ENCODE measurements at regions not wholly inside any gene's neighbourhood (a gene's known extent, or its start where the extent isn't known, plus 50 kb on each side); places are given as distances from the start of the nearest gene placed in this dataset.

- ATAC-seq, result no peak
- TF ChIP-seq ZFP30 (CRISPR knock-in tag; IDR thresholded peaks at IDR 0.05) (no peak), CSDC2 (CRISPR knock-in tag; IDR thresholded peaks at IDR 0.05) (no peak), CREB5 (CRISPR knock-in tag; IDR thresholded peaks at IDR 0.05; ENCODE audit: low read depth) (no peak)
Observed at GRCh38 chr9:91025856-91026255, 224.2 kb downstream of the SYK start.

- ATAC-seq, result no peak
- TF ChIP-seq PPARA (CRISPR knock-in tag; IDR thresholded peaks at IDR 0.05; ENCODE audit: borderline replicate concordance), result no peak
- TF ChIP-seq TCF4 (CRISPR knock-in tag; IDR thresholded peaks at IDR 0.05; ENCODE audit: borderline replicate concordance), result no peak
- TF ChIP-seq TSHZ2 (CRISPR knock-in tag; IDR thresholded peaks at IDR 0.05), result no peak
- TF ChIP-seq GLIS3 (CRISPR knock-in tag; IDR thresholded peaks at IDR 0.05), result no peak
- no peak for TF ChIP-seq OSR1 (CRISPR knock-in tag; IDR thresholded peaks at IDR 0.05)
- no peak for TF ChIP-seq RARB (CRISPR knock-in tag; IDR thresholded peaks at IDR 0.05)
- no peak for TF ChIP-seq PATZ1 (CRISPR knock-in tag; IDR thresholded peaks at IDR 0.05; ENCODE audit: borderline replicate concordance)
- no peak for TF ChIP-seq ZC3H10 (CRISPR knock-in tag; IDR thresholded peaks at IDR 0.05)
Observed at GRCh38 chr9:91026266-91026665, 224.6 kb downstream of the SYK start.

GRCh38 chr9:91027005-91027404 is 225.4 kb downstream of the SYK start:
- no peak for TF ChIP-seq OSR1 (CRISPR knock-in tag; IDR thresholded peaks at IDR 0.05)
- TF ChIP-seq ZNF70 (CRISPR knock-in tag; IDR thresholded peaks at IDR 0.05), result no peak
- TF ChIP-seq TSHZ2 (CRISPR knock-in tag; IDR thresholded peaks at IDR 0.05), result no peak
- no peak for TF ChIP-seq GLIS3 (CRISPR knock-in tag; IDR thresholded peaks at IDR 0.05)
- TF ChIP-seq ZC3H10 (CRISPR knock-in tag; IDR thresholded peaks at IDR 0.05), result no peak
- no peak for TF ChIP-seq BACH2 (CRISPR knock-in tag; IDR thresholded peaks at IDR 0.05; ENCODE audit: borderline replicate concordance)
- no peak for TF ChIP-seq ESRRG (CRISPR knock-in tag; IDR thresholded peaks at IDR 0.05)
- TF ChIP-seq RARB (CRISPR knock-in tag; IDR thresholded peaks at IDR 0.05), result no peak
- TF ChIP-seq ZFP3 (CRISPR knock-in tag; IDR thresholded peaks at IDR 0.05), result no peak
- no peak for TF ChIP-seq SNAI2 (CRISPR knock-in tag; IDR thresholded peaks at IDR 0.05)
- no peak for TF ChIP-seq ARNTL (CRISPR knock-in tag; IDR thresholded peaks at IDR 0.05; ENCODE audit: borderline replicate concordance, low read depth)
- TF ChIP-seq CSDC2 (CRISPR knock-in tag; IDR thresholded peaks at IDR 0.05), result no peak
- TF ChIP-seq PATZ1 (CRISPR knock-in tag; IDR thresholded peaks at IDR 0.05; ENCODE audit: borderline replicate concordance), result no peak
- TF ChIP-seq ZNF8 (CRISPR knock-in tag; IDR thresholded peaks at IDR 0.05), result no peak
- no peak for TF ChIP-seq ZNF565 (CRISPR knock-in tag; conservative IDR thresholded peaks at IDR 0.05; ENCODE audit: low read depth)
- TF ChIP-seq CREB5 (CRISPR knock-in tag; IDR thresholded peaks at IDR 0.05; ENCODE audit: low read depth), result no peak
- no peak for TF ChIP-seq ISL1 (CRISPR knock-in tag; IDR thresholded peaks at IDR 0.05)
- no peak for TF ChIP-seq POU6F1 (CRISPR knock-in tag; IDR thresholded peaks at IDR 0.05; ENCODE audit: borderline replicate concordance, low read depth)

More at GRCh38 chr9:91027005-91027404, 225.4 kb downstream of the SYK start:
- no peak for ATAC-seq
